NCI-H187 treated with DMSO at 0.1 percent for 48 hours (cell line): ENCODE measurements at regions not wholly inside any gene's neighbourhood (a gene's known extent, or its start where the extent isn't known, plus 50 kb on each side); places are given as distances from the start of the nearest gene placed in this dataset.

Experiments
- DNase-seq: peaks from one replicate; lab custom pipeline; 2025; lab: John Stamatoyannopoulos, UW

DNA sequence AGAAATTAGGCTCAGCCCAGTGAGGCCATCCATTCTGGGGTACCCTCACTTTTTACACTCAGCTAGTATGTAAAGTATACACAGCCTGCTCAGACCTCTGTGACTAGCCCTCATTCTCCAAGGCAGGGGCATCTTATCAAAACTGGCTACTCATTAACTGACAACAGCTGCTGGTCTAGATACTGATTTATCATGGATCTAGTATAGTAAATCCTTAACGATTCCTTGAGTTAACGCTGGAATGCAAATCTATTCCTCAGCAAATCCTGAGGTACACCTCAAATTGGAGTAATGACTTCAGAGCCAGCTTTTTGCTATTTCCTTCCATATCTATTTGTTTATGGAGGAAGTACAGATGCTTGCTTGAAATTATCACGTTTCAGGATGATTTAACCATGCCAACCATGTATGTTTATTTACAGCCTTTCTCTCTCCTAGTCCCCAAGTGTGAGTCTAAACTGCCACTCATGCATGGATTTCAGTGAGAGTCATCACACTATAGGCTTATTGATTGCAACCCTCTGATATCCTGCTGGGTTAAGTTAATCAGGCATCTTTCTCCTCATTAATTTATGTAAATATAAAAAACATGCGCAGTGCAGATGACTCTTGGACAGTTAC lies 70.2 kb upstream of the DOK6 start:
- no peak for DNase-seq

DNA sequence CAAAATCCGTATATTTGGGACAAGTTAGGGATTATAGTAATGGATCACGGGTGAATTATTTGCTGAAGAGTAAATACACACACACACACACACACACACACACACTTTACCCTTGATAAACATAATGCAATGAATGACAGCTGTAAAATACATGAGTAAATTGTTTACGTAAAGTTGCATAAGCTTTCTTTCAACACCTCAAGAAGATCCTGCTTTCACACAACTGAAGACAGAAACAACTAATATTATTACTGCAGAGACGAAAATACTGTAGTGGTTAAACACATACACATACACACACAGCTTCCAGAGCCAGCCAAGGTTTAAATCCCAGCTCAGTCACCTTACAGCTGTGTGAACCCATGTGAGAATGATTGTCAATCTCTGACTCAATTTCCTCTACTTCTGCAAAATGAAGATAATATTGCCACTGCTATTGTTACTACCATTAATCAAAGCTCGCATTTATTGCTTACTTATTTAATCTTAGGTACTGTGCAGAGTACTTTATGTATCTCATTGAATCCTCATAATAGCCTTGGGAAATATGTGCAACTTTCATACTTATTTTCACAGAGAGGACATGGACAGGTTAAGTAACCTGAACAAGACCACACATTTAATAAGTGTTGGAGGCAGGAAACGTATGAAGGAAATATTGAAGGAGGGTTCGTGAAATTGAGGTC lies 50.6 kb upstream of the DOK6 start:
- DNase-seq = no peak
